Right lobe of liver (tissue), 6 donors: ENCODE measurements at regions not wholly inside any gene's neighbourhood (a gene's known extent, or its start where the extent isn't known, plus 50 kb on each side); places are given as distances from the start of the nearest gene placed in this dataset.

Experiments used
- ATAC-seq, 4 donors: fragments of 200-7000 bp; cut with Tn5 transposase; one replicate each; pipeline ENCODE4 v1.9.1; 2020; ENCODE audit warnings: mild to moderate bottlenecking in 4 of 4, moderate library complexity in 4 of 4
- DNase-seq, 3 donors: peaks; one replicate each; pipeline ENCODE4 v3.0.0-alpha.2; 2020
- H3K27ac ChIP-seq, 3 donors: fragments of 200-600 bp; one replicate each; pipeline ENCODE4 v1.8.0; 2022
- H3K27me3 ChIP-seq, 2 donors: fragments of 200-600 bp; one replicate each; pipeline ENCODE4 v1.8.0; 2022
- H3K36me3 ChIP-seq, 4 donors: fragments of 200-600 bp; sonication (generic) in 1 of 4; one replicate each; pipeline versions ENCODE4 v1.5.1 to v1.8.0; 2017 to 2022; ENCODE audit warnings: control low read depth in 1 of 4
- H3K4me1 ChIP-seq, 4 donors: fragments of 200-600 bp; sonication (generic) in 1 of 4; one replicate each; pipeline versions ENCODE4 v1.5.1 to v1.8.0; 2017 to 2022; ENCODE audit warnings: control low read depth in 1 of 4
- H3K4me3 ChIP-seq, 3 donors: fragments of 200-600 bp; one replicate each; pipeline ENCODE4 v1.8.0; 2022
- H3K9me3 ChIP-seq, 4 donors: fragments of 200-600 bp; sonication (generic) in 1 of 4; one replicate each; pipeline versions ENCODE4 v1.5.1 to v1.8.0; 2017 to 2022; ENCODE audit warnings: control low read depth in 1 of 4
- POLR2A ChIP-seq: fragments of 450-650 bp; IDR thresholded peaks from one replicate; pipeline ENCODE4 v1.6.1; 2017; ENCODE audit warnings: antibody characterized with exemption, mild to moderate bottlenecking
- WGBS: methylation state at CpG from one replicate; pipeline ENCODE4 v1.1.6; 2018; ENCODE audit warnings: low coverage, low lambda C conversion rate; ENCODE audit not compliant: insufficient coverage; ENCODE audit errors: missing lambda C conversion rate; 5-methylcytosine and 5-hydroxymethylcytosine counted together
- intact Hi-C, 2 donors: fragments of 100-400 bp; cut with DNase I; formaldehyde crosslinking; loops; one replicate each; pipeline versions ENCODE4 v1.11.2 to v1.14.1; 2022
- TF ChIP-seq, protein P1 (sequence below), 4 donors: fragments of 200-600 bp in 3 of 4; fragments of 450-650 bp in 1 of 4; IDR thresholded peaks; one replicate each; pipeline versions ENCODE4 v1.5.1 to v1.8.0; 2016 to 2022; ENCODE audit warnings: antibody characterized with exemption in 4 of 4, mild to moderate bottlenecking in 2 of 4
- donor health status: DM: no; HTN: yes; CAD: no.
- donor health status: DM: no; HTN: no; CAD: no.
- donor health status: DM: no; HTN: no; CAD: no.
- donor health status: DM: no; HTN: yes; CAD: no.
- donor health status: DM: no; HTN: yes; CAD: no.

DNA sequence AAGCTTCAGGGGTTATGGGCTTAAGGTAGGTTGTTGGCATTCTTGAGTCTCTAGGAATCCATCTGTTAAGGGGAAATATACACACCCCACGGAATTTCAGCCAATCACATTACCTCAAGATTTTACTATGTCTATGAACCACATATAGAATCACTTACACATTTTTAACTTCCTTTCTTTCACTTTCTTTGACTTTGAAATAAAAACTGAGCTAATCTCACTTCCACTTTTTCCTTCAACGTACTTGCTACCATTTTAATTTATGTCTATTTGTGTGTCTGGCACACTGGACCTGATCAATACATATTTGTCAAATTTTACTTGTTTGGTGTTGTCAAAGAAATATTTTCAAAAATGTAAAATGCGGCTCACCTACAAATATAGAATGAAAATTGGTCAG lies 545.4 kb upstream of the JAG1 start:
- Histone ChIP-seq H3K27me3 (no peaks in the 10 kb centered on the region), H3K4me1 (no peaks in the 10 kb centered on the region), H3K4me3 (no peak overlapping the region), H3K27ac (no peak overlapping the region), H3K9me3 (no peaks in the 10 kb centered on the region), H3K36me3 (no peaks in the 10 kb centered on the region)
- TF ChIP-seq, protein P1, sequence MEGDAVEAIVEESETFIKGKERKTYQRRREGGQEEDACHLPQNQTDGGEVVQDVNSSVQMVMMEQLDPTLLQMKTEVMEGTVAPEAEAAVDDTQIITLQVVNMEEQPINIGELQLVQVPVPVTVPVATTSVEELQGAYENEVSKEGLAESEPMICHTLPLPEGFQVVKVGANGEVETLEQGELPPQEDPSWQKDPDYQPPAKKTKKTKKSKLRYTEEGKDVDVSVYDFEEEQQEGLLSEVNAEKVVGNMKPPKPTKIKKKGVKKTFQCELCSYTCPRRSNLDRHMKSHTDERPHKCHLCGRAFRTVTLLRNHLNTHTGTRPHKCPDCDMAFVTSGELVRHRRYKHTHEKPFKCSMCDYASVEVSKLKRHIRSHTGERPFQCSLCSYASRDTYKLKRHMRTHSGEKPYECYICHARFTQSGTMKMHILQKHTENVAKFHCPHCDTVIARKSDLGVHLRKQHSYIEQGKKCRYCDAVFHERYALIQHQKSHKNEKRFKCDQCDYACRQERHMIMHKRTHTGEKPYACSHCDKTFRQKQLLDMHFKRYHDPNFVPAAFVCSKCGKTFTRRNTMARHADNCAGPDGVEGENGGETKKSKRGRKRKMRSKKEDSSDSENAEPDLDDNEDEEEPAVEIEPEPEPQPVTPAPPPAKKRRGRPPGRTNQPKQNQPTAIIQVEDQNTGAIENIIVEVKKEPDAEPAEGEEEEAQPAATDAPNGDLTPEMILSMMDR (IDR thresholded peaks at IDR 0.05): no peak
- TF ChIP-seq POLR2A: no peak
- DNase-seq: no peak
- 62% methylated on average over 3 of the region's 3 CpGs for WGBS
- ATAC-seq: no peak
- intact Hi-C loops: no loop called here

DNA sequence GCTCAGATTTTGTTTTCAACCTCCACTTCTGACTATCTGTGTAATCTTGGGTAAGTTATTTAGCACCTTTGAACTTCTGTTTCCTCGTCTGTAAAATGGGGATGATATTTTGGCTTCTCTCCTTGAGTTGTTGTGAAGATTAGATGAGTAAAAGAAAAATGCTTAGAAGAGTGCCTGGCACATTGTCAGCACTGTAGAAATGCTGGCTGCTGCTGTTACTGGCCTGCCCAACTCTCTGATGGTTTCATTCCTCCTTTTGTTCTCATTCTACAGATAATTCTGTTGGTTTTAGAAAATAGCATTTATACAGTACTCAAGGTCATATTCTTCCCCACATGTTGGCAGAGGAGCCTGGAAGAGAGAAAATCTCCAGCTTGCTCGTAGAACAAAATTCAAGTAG lies 547.2 kb upstream of the JAG1 start:
- intact Hi-C loops: no loop called here
- no peak for ATAC-seq

DNA sequence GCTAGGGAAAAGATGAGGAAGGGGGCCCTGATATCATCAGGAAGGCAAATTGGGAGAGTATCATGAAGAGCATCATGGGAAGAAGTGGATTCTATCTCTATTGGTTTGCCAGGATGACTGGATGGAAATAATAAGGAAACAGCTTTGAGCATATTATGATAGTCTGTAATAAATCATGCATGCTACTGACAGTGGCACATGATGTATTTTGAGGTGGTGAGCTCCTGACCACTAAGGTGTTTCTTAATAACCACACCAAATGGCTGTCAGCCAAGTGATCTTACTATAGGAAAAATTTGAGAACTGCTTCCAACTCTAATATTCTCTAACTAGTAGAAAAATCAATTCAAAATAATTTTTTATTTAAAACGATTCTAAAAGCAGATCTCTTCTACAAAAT lies 548.4 kb upstream of the JAG1 start:
- Histone ChIP-seq H3K9me3 (no peaks in the 10 kb centered on the region), H3K27ac (no peak overlapping the region), H3K27me3 (no peaks in the 10 kb centered on the region), H3K4me1 (no peaks in the 10 kb centered on the region), H3K36me3 (no peaks in the 10 kb centered on the region), H3K4me3 (no peak overlapping the region)
- no peak for ATAC-seq
- no peak for DNase-seq
- 41% methylated on average over 1 of the region's 1 CpG for WGBS
- TF ChIP-seq POLR2A: no peak
- TF ChIP-seq, protein P1 (IDR thresholded peaks at IDR 0.05): no peak
- intact Hi-C loops: no loop called here

More for the DNA sequence above, 547.2 kb upstream of the JAG1 start:
- DNase-seq: no peak
- H3K4me1 ChIP-seq: no peaks in the 10 kb centered on the region
- H3K27ac ChIP-seq: no peak overlapping the region
- no peak overlapping the region for H3K4me3 ChIP-seq
- no peaks in the 10 kb centered on the region for H3K27me3 ChIP-seq
- H3K9me3 ChIP-seq: no peaks in the 10 kb centered on the region
- TF ChIP-seq, protein P1 (IDR thresholded peaks at IDR 0.05): no peak
- TF ChIP-seq POLR2A: no peak
- no peaks in the 10 kb centered on the region for H3K36me3 ChIP-seq
- WGBS: 38% methylated on average over 2 of the region's 2 CpGs

DNA sequence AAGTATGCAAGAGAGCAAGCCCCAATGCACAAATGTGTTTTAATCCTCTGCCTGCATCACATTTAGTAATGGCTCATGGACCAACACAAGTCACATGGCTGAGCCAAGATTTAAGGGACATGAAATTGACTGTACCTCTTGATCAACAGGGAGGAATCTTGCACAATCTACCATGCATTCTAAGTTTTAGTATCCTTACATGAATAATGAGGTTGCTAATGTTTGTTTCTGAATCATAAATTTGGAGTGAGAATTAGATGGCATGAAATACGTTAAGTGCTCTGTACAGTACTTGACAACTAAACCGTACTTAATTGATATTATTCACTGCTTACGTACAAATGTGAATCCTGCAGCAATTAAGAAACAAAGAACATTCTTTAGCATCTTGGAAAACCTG lies 553.8 kb upstream of the JAG1 start:
- no peaks in the 10 kb centered on the region for H3K4me1 ChIP-seq
- H3K9me3 ChIP-seq: no peaks in the 10 kb centered on the region
- no peak overlapping the region for H3K4me3 ChIP-seq
- no peak for TF ChIP-seq POLR2A
- TF ChIP-seq, protein P1 (IDR thresholded peaks at IDR 0.05): no peak
- no peak for ATAC-seq
- no peak for DNase-seq
- 74% methylated on average over 3 of the region's 3 CpGs for WGBS
- intact Hi-C loops: no loop called here
- H3K27me3 ChIP-seq: no peaks in the 10 kb centered on the region
- H3K36me3 ChIP-seq: no peaks in the 10 kb centered on the region
- no peak overlapping the region for H3K27ac ChIP-seq

DNA sequence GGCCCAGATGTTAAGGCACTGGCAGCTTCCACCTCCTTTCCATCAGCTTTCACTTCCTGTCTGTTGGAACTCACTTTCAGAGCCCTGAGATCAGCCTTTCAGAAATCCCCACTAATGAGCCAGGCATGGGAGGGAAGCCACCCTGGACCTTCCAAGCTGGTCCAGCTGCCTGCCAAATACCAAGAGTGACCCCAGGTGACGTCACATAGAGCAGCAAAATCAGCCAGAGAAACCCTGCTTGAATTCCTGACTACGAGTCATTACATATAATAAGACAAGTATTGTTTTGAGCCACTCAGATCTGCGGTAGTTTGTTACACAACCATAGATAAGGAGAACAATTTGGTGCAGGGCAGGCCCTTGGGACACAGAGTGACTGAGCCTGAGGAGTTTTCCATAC lies 556.0 kb upstream of the JAG1 start:
- DNase-seq (no peak), ATAC-seq (peak in 2 of 4 donors; percentile 23 to 44)
- intact Hi-C loops: no loop called here
- no peak overlapping the region for H3K4me3 ChIP-seq
- 41% methylated on average over 3 of the region's 3 CpGs for WGBS
- H3K4me1 ChIP-seq: no peaks in the 10 kb centered on the region
- H3K27me3 ChIP-seq: no peaks in the 10 kb centered on the region
- TF ChIP-seq, protein P1 (IDR thresholded peaks at IDR 0.05): no peak
- no peak for TF ChIP-seq POLR2A
- H3K27ac ChIP-seq: no peak overlapping the region
- H3K36me3 ChIP-seq: no peaks in the 10 kb centered on the region
- H3K9me3 ChIP-seq: no peaks in the 10 kb centered on the region
